ENCODE measurements at regions not wholly inside any gene's neighbourhood (a gene's known extent, or its start where the extent isn't known, plus 50 kb on each side); places are given as distances from the start of the nearest gene placed in this dataset.

DNA sequence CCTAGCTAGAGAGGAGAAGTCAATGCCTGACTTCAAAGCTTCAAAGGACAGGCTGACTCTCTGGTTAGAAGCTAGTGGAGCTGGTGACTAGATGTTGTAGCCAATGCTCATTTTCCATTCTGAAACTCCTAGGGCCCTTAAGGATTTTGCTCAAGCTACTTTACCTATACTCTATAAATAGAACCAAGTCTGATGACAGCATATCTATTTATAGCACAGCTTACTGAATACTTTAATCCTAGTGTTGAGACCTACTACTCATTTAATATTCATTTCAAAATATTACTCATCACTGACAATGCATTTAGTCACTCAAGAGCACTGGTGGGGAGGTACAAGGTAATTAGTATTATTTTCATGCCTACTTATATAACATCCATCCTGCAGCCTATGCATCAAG, 137.2 kb upstream of the PELI2 start:
- Histone ChIP-seq H3K4ac (ENCODE audit: low read length) (no peak overlapping the region), H2BK15ac (ENCODE audit: low read length) (no peak overlapping the region), H3K9ac (ENCODE audit: low read depth, low read length, poor library complexity) (no peak overlapping the region), H3K14ac (ENCODE audit: low read length) (no peak overlapping the region), H3K79me1 (ENCODE audit: low read depth, low read length) (no peaks in the 10 kb centered on the region), H3K27me3 (ENCODE audit: control insufficient read depth in 3 of 3, insufficient read depth in 3 of 3, low read depth in 1 of 3, low read length in 3 of 3) (peaks cover 0 to 9% (median 0%) of the 10 kb centered on the region in 3 experiments), H2BK120ac (ENCODE audit: low read depth, low read length) (no peak overlapping the region), H3K23ac (ENCODE audit: low read depth, low read length, poor library complexity) (no peak overlapping the region), H3K4me3 (ENCODE audit: low read length in 2 of 2) (no peak overlapping the region), H3K27ac (replicated peaks; ENCODE audit: low read length) (no peak overlapping the region), H4K91ac (ENCODE audit: low read depth, low read length, poor library complexity) (no peak overlapping the region), H2AK5ac (ENCODE audit: low read depth, low read length) (no peak overlapping the region), H3K18ac (ENCODE audit: low read length) (no peak overlapping the region), H3K4me1 (ENCODE audit: control insufficient read depth in 2 of 2, insufficient read depth in 1 of 2, low read depth in 1 of 2, low read length in 2 of 2) (no peaks in the 10 kb centered on the region), H2AFZ (ENCODE audit: low read length) (no peak overlapping the region), H3K36me3 (replicated peaks in 1 of 2; ENCODE audit: control insufficient read depth in 2 of 2, insufficient read depth in 2 of 2, low read length in 2 of 2) (no peaks in the 10 kb centered on the region), H3K4me2 (ENCODE audit: insufficient read depth, low read length, poor library complexity, severe bottlenecking) (no peak overlapping the region), H3K9me3 (replicated peaks in 1 of 2; ENCODE audit: control insufficient read depth in 2 of 2, insufficient read depth in 1 of 2, low read depth in 1 of 2, low read length in 2 of 2) (peaks cover 0 to 3% of the 10 kb centered on the region in 2 donors), H4K8ac (ENCODE audit: low read depth, low read length) (no peak overlapping the region), H2BK12ac (ENCODE audit: low read length) (no peak overlapping the region), H2BK5ac (ENCODE audit: low read length) (no peak overlapping the region)
- no peak for DNase-seq (ENCODE audit: low spot score)

GRCh38 chr14:55986069-55986468, 132.1 kb upstream of the PELI2 start:
- Histone ChIP-seq H3K9ac (ENCODE audit: low read depth, low read length, poor library complexity) (no peak overlapping the region), H2BK12ac (ENCODE audit: low read length) (no peak overlapping the region), H2AFZ (ENCODE audit: low read length) (no peak overlapping the region), H2BK15ac (ENCODE audit: low read length) (no peak overlapping the region), H4K8ac (ENCODE audit: low read depth, low read length) (no peak overlapping the region), H2BK5ac (ENCODE audit: low read length) (no peak overlapping the region), H3K4me3 (ENCODE audit: low read length in 2 of 2) (no peak overlapping the region), H3K4ac (ENCODE audit: low read length) (no peak overlapping the region), H3K23ac (ENCODE audit: low read depth, low read length, poor library complexity) (no peak overlapping the region), H3K18ac (ENCODE audit: low read length) (no peak overlapping the region), H2BK120ac (ENCODE audit: low read depth, low read length) (no peak overlapping the region), H3K9me3 (replicated peaks in 1 of 2; ENCODE audit: control insufficient read depth in 2 of 2, insufficient read depth in 1 of 2, low read depth in 1 of 2, low read length in 2 of 2) (no peaks in the 10 kb centered on the region), H3K79me1 (ENCODE audit: low read depth, low read length) (no peaks in the 10 kb centered on the region), H3K27ac (replicated peaks; ENCODE audit: low read length) (no peak overlapping the region), H3K14ac (ENCODE audit: low read length) (no peak overlapping the region), H4K91ac (ENCODE audit: low read depth, low read length, poor library complexity) (no peak overlapping the region), H2AK5ac (ENCODE audit: low read depth, low read length) (no peak overlapping the region), H3K27me3 (ENCODE audit: control insufficient read depth in 3 of 3, insufficient read depth in 3 of 3, low read depth in 1 of 3, low read length in 3 of 3) (peaks cover 0 to 9% (median 0%) of the 10 kb centered on the region in 3 experiments), H3K4me2 (ENCODE audit: insufficient read depth, low read length, poor library complexity, severe bottlenecking) (no peak overlapping the region), H3K36me3 (replicated peaks in 1 of 2; ENCODE audit: control insufficient read depth in 2 of 2, insufficient read depth in 2 of 2, low read length in 2 of 2) (no peaks in the 10 kb centered on the region), H3K4me1 (ENCODE audit: control insufficient read depth in 2 of 2, insufficient read depth in 1 of 2, low read depth in 1 of 2, low read length in 2 of 2) (no peaks in the 10 kb centered on the region)
- DNase-seq (ENCODE audit: low spot score) = no peak
- no CpG with 5 or more reads among the region's 2 CpGs for WGBS, 2 donors (ENCODE audit: extremely low coverage in 2 of 2, insufficient read length in 2 of 2, insufficient replicate concordance in 1 of 2)

DNA sequence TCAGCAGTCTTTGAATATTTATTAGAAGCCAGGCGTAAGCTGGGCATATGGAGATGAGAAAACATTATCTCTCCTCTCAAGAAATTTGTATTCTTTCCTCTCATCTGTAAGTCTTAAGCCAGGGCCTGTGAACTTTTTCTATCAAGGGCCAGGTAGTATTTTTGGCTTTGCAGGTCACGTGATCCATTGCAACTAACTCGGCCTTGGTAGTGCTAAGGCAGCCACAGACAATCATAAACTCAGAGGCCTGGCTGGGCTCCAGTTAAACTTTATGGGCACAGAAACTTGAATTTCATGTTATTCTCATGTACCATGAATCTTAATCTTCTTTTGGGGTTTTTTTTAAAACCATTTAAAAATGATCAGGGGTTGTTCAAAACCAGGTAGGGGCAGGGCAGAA, 117.4 kb upstream of the PELI2 start:
- DNase-seq (ENCODE audit: low spot score) = no peak
- Histone ChIP-seq H3K4me2 (ENCODE audit: insufficient read depth, low read length, poor library complexity, severe bottlenecking) (no peak overlapping the region), H4K91ac (ENCODE audit: low read depth, low read length, poor library complexity) (no peak overlapping the region), H3K9ac (ENCODE audit: low read depth, low read length, poor library complexity) (no peak overlapping the region), H2AK5ac (ENCODE audit: low read depth, low read length) (no peak overlapping the region), H2BK120ac (ENCODE audit: low read depth, low read length) (no peak overlapping the region), H3K23ac (ENCODE audit: low read depth, low read length, poor library complexity) (no peak overlapping the region), H2BK12ac (ENCODE audit: low read length) (no peak overlapping the region), H4K8ac (ENCODE audit: low read depth, low read length) (no peak overlapping the region), H3K14ac (ENCODE audit: low read length) (no peak overlapping the region), H3K79me1 (ENCODE audit: low read depth, low read length) (no peaks in the 10 kb centered on the region), H3K4me1 (ENCODE audit: control insufficient read depth in 2 of 2, insufficient read depth in 1 of 2, low read depth in 1 of 2, low read length in 2 of 2) (peaks cover 8 to 9% of the 10 kb centered on the region in 2 donors), H3K4ac (ENCODE audit: low read length) (no peak overlapping the region), H2BK5ac (ENCODE audit: low read length) (no peak overlapping the region), H3K36me3 (replicated peaks in 1 of 2; ENCODE audit: control insufficient read depth in 2 of 2, insufficient read depth in 2 of 2, low read length in 2 of 2) (no peaks in the 10 kb centered on the region), H3K18ac (ENCODE audit: low read length) (no peak overlapping the region), H2BK15ac (ENCODE audit: low read length) (no peak overlapping the region), H2AFZ (ENCODE audit: low read length) (no peak overlapping the region), H3K9me3 (replicated peaks in 1 of 2; ENCODE audit: control insufficient read depth in 2 of 2, insufficient read depth in 1 of 2, low read depth in 1 of 2, low read length in 2 of 2) (no peaks in the 10 kb centered on the region), H3K27me3 (ENCODE audit: control insufficient read depth in 3 of 3, insufficient read depth in 3 of 3, low read depth in 1 of 3, low read length in 3 of 3) (no peaks in the 10 kb centered on the region), H3K27ac (replicated peaks; ENCODE audit: low read length) (no peak overlapping the region), H3K4me3 (ENCODE audit: low read length in 2 of 2) (no peak overlapping the region)
- WGBS, 2 donors (ENCODE audit: extremely low coverage in 2 of 2, insufficient read length in 2 of 2, insufficient replicate concordance in 1 of 2) = no CpG with 5 or more reads among the region's 3 CpGs

DNA sequence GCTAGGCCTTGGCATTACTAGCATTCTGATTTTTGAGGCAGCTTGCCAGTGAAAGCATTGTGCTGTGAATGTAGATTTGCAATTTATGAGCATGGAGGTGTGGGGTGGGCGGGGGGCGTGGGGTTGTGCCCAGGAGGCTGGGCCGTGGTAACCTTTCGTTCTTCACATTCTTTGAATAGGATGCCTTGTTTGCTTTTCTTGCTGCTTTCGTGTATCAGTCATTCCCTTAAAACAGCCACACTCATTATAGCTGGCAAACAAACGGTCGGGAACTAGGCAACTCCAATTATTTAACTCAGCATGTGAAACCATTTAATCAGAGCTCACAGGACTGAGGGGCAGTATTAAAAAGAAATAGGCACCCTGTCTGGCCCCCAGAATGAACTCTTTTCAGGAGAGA, 115.9 kb upstream of the PELI2 start:
- H3K14ac ChIP-seq (ENCODE audit: low read length) = no peak overlapping the region
- no peak overlapping the region for H4K91ac ChIP-seq (ENCODE audit: low read depth, low read length, poor library complexity)
- H2AK5ac ChIP-seq (ENCODE audit: low read depth, low read length) = no peak overlapping the region
- H3K18ac ChIP-seq (ENCODE audit: low read length) = no peak overlapping the region
- no peak overlapping the region for H2AFZ ChIP-seq (ENCODE audit: low read length)
- H3K9me3 ChIP-seq (replicated peaks in 1 of 2; ENCODE audit: control insufficient read depth in 2 of 2, insufficient read depth in 1 of 2, low read depth in 1 of 2, low read length in 2 of 2) = no peaks in the 10 kb centered on the region
- WGBS, 2 donors (ENCODE audit: extremely low coverage in 2 of 2, insufficient read length in 2 of 2, insufficient replicate concordance in 1 of 2) = no CpG with 5 or more reads among the region's 7 CpGs
- no peak overlapping the region for H2BK12ac ChIP-seq (ENCODE audit: low read length)
- H2BK5ac ChIP-seq (ENCODE audit: low read length) = no peak overlapping the region
- no peak overlapping the region for H2BK15ac ChIP-seq (ENCODE audit: low read length)
- no peak for DNase-seq (ENCODE audit: low spot score)
- no peaks in the 10 kb centered on the region for H3K79me1 ChIP-seq (ENCODE audit: low read depth, low read length)
- H2BK120ac ChIP-seq (ENCODE audit: low read depth, low read length) = no peak overlapping the region
- H3K9ac ChIP-seq (ENCODE audit: low read depth, low read length, poor library complexity) = no peak overlapping the region
- H3K27ac ChIP-seq (replicated peaks; ENCODE audit: low read length) = no peak overlapping the region
- no peak overlapping the region for H3K23ac ChIP-seq (ENCODE audit: low read depth, low read length, poor library complexity)
- no peaks in the 10 kb centered on the region for H3K36me3 ChIP-seq (replicated peaks in 1 of 2; ENCODE audit: control insufficient read depth in 2 of 2, insufficient read depth in 2 of 2, low read length in 2 of 2)
- H4K8ac ChIP-seq (ENCODE audit: low read depth, low read length) = no peak overlapping the region
- H3K4ac ChIP-seq (ENCODE audit: low read length) = no peak overlapping the region
- H3K27me3 ChIP-seq (ENCODE audit: control insufficient read depth in 3 of 3, insufficient read depth in 3 of 3, low read depth in 1 of 3, low read length in 3 of 3) = no peaks in the 10 kb centered on the region
- no peak overlapping the region for H3K4me2 ChIP-seq (ENCODE audit: insufficient read depth, low read length, poor library complexity, severe bottlenecking)
- H3K4me3 ChIP-seq (ENCODE audit: low read length in 2 of 2) = no peak overlapping the region
- H3K4me1 ChIP-seq (ENCODE audit: control insufficient read depth in 2 of 2, insufficient read depth in 1 of 2, low read depth in 1 of 2, low read length in 2 of 2) = peaks cover 8 to 9% of the 10 kb centered on the region in 2 donors
